IMR-90 (cell line): ENCODE measurements at regions not wholly inside any gene's neighbourhood (a gene's known extent, or its start where the extent isn't known, plus 50 kb on each side); places are given as distances from the start of the nearest gene placed in this dataset.
"Not testable (repeated sequence)": the region's sequence is repeated elsewhere in the genome, so short reads cannot be mapped to it uniquely, and the experiment has no call there.

ENCODE experiments used
- ATAC-seq: fragments of 200-7000 bp; cut with Tn5 transposase; 2 replicates; pipeline ENCODE4 v1.9.1; 2020; ENCODE audit warnings: low read depth, mild to moderate bottlenecking, moderate library complexity
- BruUV-seq: library from RNA; stranded (reverse); fragments of 400-500 nt; replicated peaks from 2 replicates; lab custom pipeline; 2021; lab: Mats Ljungman, UMichigan
- CTCF ChIA-PET: fragments of 300-600 bp; formaldehyde crosslinking; extraction: SDS; loops from one replicate; lab custom pipeline; 2021; ENCODE audit warnings: antibody characterized with exemption; lab: Yijun Ruan, JAX
- POLR2A ChIA-PET: fragments of 300-600 bp; sonication (Branson Sonifier 250); formaldehyde crosslinking; loops from one replicate; lab custom pipeline; 2022; ENCODE audit warnings: antibody characterized with exemption; ENCODE audit not compliant: unreplicated experiment; lab: Charles Lee
- DNase-seq: peaks from one replicate; pipeline ENCODE4 v3.0.0; 2013
- H2AFZ ChIP-seq: replicated peaks from 2 replicates; pipeline ENCODE3; 2013; ENCODE audit warnings: low read length, mild to moderate bottlenecking; ENCODE audit not compliant: poor library complexity
- H2AK5ac ChIP-seq: 2 replicates; pipeline ENCODE4 v1.6.1; 2013; ENCODE audit warnings: low read depth, low read length, inconsistent platforms
- H2AK9ac ChIP-seq: replicated peaks from 2 replicates; pipeline ENCODE3; 2013; ENCODE audit warnings: mild to moderate bottlenecking, low read depth, low read length, moderate library complexity; ENCODE audit not compliant: poor library complexity
- H2BK120ac ChIP-seq: 2 replicates; pipeline ENCODE4 v1.6.1; 2013; ENCODE audit warnings: low read depth, low read length, inconsistent platforms
- H2BK15ac ChIP-seq: 3 replicates; pipeline ENCODE4 v1.6.1; 2013; ENCODE audit warnings: low read depth, low read length, inconsistent platforms
- H2BK20ac ChIP-seq: 2 replicates; pipeline ENCODE4 v1.6.1; 2013; ENCODE audit warnings: low read depth, mild to moderate bottlenecking, inconsistent platforms, low read length, moderate library complexity
- H2BK5ac ChIP-seq: 2 replicates; pipeline ENCODE4 v1.6.1; 2013; ENCODE audit warnings: mild to moderate bottlenecking, low read depth, low read length, inconsistent platforms; ENCODE audit not compliant: poor library complexity, severe bottlenecking
- H3K14ac ChIP-seq: replicated peaks from 2 replicates; pipeline ENCODE4 v1.6.1; 2013; ENCODE audit warnings: low read depth, low read length, inconsistent platforms
- H3K18ac ChIP-seq: 2 replicates; pipeline ENCODE4 v1.6.1; 2013; ENCODE audit warnings: low read depth, low read length, control low read depth
- H3K23ac ChIP-seq: 2 replicates; pipeline ENCODE4 v1.6.1; 2013; ENCODE audit warnings: low read depth, low read length, inconsistent platforms
- H3K27ac ChIP-seq: 2 replicates; pipeline ENCODE4 v1.5.1; 2013; ENCODE audit warnings: mild to moderate bottlenecking, control low read depth, low read length; ENCODE audit not compliant: insufficient read depth
- H3K27me3 ChIP-seq: 2 replicates; pipeline ENCODE4 v1.6.1; 2013; ENCODE audit warnings: low read length; ENCODE audit not compliant: control insufficient read depth, insufficient read depth
- H3K36me3 ChIP-seq: 2 replicates; pipeline ENCODE4 v1.6.1; 2013; ENCODE audit warnings: low read length, mixed read lengths; ENCODE audit not compliant: control insufficient read depth, insufficient read depth
- H3K4ac ChIP-seq: 2 replicates; pipeline ENCODE4 v1.6.1; 2013; ENCODE audit warnings: low read depth, low read length, inconsistent platforms
- H3K4me1 ChIP-seq: 2 replicates; pipeline ENCODE4 v1.6.1; 2013; ENCODE audit warnings: low read length, mixed read lengths; ENCODE audit not compliant: control insufficient read depth, insufficient read depth
- H3K4me2 ChIP-seq: 2 replicates; pipeline ENCODE4 v1.6.1; 2013; ENCODE audit warnings: low read depth, mild to moderate bottlenecking, control low read depth, low read length, moderate library complexity
- H3K4me3 ChIP-seq: 2 replicates; pipeline ENCODE4 v1.5.1; 2013; ENCODE audit warnings: low read depth, mild to moderate bottlenecking, control low read depth, low read length, moderate library complexity; ENCODE audit not compliant: insufficient read depth
- H3K56ac ChIP-seq: 2 replicates; pipeline ENCODE4 v1.6.1; 2013; ENCODE audit warnings: low read length, inconsistent platforms; ENCODE audit not compliant: insufficient read depth; ENCODE audit errors: extremely low read depth
- H3K79me1 ChIP-seq, 2 experiments: 2 replicates each; pipeline ENCODE4 v1.6.1; 2013; ENCODE audit warnings: low read length in 2 of 2, inconsistent platforms in 1 of 2, low read depth in 1 of 2
- H3K9ac ChIP-seq: 2 replicates; pipeline ENCODE4 v1.6.1; 2013; ENCODE audit warnings: low read depth, low read length, control low read depth
- H3K9me1 ChIP-seq: 2 replicates; pipeline ENCODE4 v1.6.1; 2013; ENCODE audit warnings: low read length, inconsistent platforms; ENCODE audit not compliant: insufficient read depth
- H3K9me3 ChIP-seq: 2 replicates; pipeline ENCODE4 v1.6.1; 2013; ENCODE audit warnings: low read length; ENCODE audit not compliant: control insufficient read depth, insufficient read depth
- H4K20me1 ChIP-seq: 2 replicates; pipeline ENCODE4 v1.6.1; 2013; ENCODE audit warnings: low read length, inconsistent platforms; ENCODE audit not compliant: insufficient read depth
- H4K5ac ChIP-seq: 2 replicates; pipeline ENCODE4 v1.6.1; 2013; ENCODE audit warnings: mild to moderate bottlenecking, low read depth, low read length, control low read depth
- H4K8ac ChIP-seq, 2 experiments: 2 replicates each; pipeline ENCODE4 v1.6.1; 2013; ENCODE audit warnings: low read depth in 2 of 2, low read length in 2 of 2, control low read depth in 1 of 2, inconsistent platforms in 1 of 2
- H4K91ac ChIP-seq: 2 replicates; pipeline ENCODE4 v1.6.1; 2013; ENCODE audit warnings: low read depth, low read length, inconsistent platforms; ENCODE audit not compliant: insufficient read depth
- CEBPB ChIP-seq: IDR thresholded peaks from 2 replicates; pipeline ENCODE4 v1.6.1; 2012; ENCODE audit warnings: low read depth, low read length, improper control_type of control experiment
- RFX5 ChIP-seq: IDR thresholded peaks from 2 replicates; pipeline ENCODE4 v1.8.0; 2012; ENCODE audit warnings: low read depth, mild to moderate bottlenecking, low read length, moderate library complexity
- WGBS, 2 experiments: methylation state at CpG; one replicate each; pipeline versions ENCODE4 v1.1.5 to v1.1.7; 2013; ENCODE audit warnings: missing lambda C conversion rate in 2 of 2; ENCODE audit not compliant: insufficient read length in 1 of 2; ENCODE audit errors: extremely low coverage in 2 of 2; 5-methylcytosine and 5-hydroxymethylcytosine counted together
- dilution Hi-C: fragments of 300-500 bp; cut with HindIII; formaldehyde crosslinking; loops from one replicate; pipeline ENCODE4 v1.14.3; 2018; ENCODE audit warnings: low sequenced_read_pairs; ENCODE audit not compliant: unreplicated experiment
- in situ Hi-C: fragments of 300-500 bp; cut with MboI; formaldehyde crosslinking; loops from 3 replicates; pipeline ENCODE4 v1.14.3; 2019; ENCODE audit warnings: low sequenced_read_pairs, inconsistent platforms, mixed read lengths
- intact Hi-C: fragments of 100-400 bp; cut with micrococcal nuclease; formaldehyde crosslinking; loops from 2 replicates; pipeline ENCODE4 v1.10.0; 2022
- TF ChIP-seq, protein P1 (sequence below): conservative IDR thresholded peaks from 2 replicates; pipeline ENCODE4 v1.5.1; 2012; ENCODE audit warnings: mild to moderate bottlenecking, low read depth, low read length, improper control_type of control experiment

DNA sequence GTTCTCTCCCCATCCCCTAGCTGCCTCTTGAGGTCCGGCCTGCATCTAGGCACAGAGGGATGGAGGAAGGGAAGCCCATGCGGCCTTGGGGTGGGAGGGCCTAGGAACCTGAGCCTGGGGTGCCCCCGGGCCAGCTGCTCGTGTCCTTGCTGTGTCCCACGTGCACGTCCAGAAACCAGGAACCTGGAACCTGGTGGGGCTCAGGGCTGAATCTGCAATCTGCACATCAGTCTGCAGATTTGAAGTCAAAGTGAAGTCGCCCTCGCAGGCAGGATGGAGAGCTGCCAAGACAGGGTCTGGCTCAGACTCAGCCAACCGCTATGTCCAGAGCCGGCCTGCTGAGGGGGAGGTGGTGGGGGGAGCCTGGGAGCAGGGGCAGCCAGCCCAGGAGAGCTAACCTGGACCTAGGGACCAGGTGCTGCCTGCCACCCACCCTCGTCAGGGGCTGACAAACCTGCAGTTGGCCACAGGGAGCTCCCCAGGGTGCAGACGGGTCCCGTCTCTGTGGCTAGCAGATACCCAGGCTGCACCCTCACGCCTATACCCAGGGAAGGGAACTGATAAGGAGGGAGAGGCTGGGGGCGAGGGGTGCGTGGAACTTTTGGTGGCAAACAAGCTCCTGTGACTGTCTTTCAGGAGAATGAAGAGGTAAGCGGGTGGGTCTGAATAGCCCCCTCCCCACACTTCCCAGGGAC is 103.5 kb upstream of the SIMC1 start:
- Histone ChIP-seq H3K9ac (no peak overlapping the region), H3K4me1 (no peaks in the 10 kb centered on the region), H2AK9ac (no peak overlapping the region), H4K5ac (no peak overlapping the region), H4K8ac (no peak overlapping the region), H3K9me1 (no peaks in the 10 kb centered on the region), H2BK20ac (no peak overlapping the region), H3K4me2 (no peak overlapping the region), H3K18ac (no peak overlapping the region), H3K14ac (no peak overlapping the region), H2BK15ac (no peak overlapping the region), H3K27ac (no peak overlapping the region), H2AFZ (peak overlapping the region; percentile 10), H3K36me3 (no peaks in the 10 kb centered on the region), H2BK5ac (no peak overlapping the region), H3K56ac (no peak overlapping the region), H3K4me3 (no peak overlapping the region), H3K4ac (no peak overlapping the region), H4K91ac (no peak overlapping the region), H2AK5ac (no peak overlapping the region), H4K20me1 (no peaks in the 10 kb centered on the region), H3K27me3 (peaks cover 27% of the 10 kb centered on the region), H3K23ac (no peak overlapping the region), H2BK120ac (no peak overlapping the region), H3K79me1 (no peaks in the 10 kb centered on the region), H3K9me3 (no peaks in the 10 kb centered on the region; the same call in 1 of the 2 replicates)
- TF ChIP-seq CEBPB (no peak), RFX5 (no peak)
- TF ChIP-seq, protein P1, sequence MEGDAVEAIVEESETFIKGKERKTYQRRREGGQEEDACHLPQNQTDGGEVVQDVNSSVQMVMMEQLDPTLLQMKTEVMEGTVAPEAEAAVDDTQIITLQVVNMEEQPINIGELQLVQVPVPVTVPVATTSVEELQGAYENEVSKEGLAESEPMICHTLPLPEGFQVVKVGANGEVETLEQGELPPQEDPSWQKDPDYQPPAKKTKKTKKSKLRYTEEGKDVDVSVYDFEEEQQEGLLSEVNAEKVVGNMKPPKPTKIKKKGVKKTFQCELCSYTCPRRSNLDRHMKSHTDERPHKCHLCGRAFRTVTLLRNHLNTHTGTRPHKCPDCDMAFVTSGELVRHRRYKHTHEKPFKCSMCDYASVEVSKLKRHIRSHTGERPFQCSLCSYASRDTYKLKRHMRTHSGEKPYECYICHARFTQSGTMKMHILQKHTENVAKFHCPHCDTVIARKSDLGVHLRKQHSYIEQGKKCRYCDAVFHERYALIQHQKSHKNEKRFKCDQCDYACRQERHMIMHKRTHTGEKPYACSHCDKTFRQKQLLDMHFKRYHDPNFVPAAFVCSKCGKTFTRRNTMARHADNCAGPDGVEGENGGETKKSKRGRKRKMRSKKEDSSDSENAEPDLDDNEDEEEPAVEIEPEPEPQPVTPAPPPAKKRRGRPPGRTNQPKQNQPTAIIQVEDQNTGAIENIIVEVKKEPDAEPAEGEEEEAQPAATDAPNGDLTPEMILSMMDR = no peak
- CTCF ChIA-PET = no interaction called here
- WGBS, 2 experiments = 0% methylated on average over 4 of the region's 17 CpGs; no CpG with 5 or more reads in 1 of the 2 experiments
- ATAC-seq = no peak
- dilution Hi-C loops = no loop called here
- BruUV-seq = no TSS peak
- in situ Hi-C loops = no loop called here
- intact Hi-C loops = no loop called here
- no peak for DNase-seq
- POLR2A ChIA-PET = no interaction called here

DNA sequence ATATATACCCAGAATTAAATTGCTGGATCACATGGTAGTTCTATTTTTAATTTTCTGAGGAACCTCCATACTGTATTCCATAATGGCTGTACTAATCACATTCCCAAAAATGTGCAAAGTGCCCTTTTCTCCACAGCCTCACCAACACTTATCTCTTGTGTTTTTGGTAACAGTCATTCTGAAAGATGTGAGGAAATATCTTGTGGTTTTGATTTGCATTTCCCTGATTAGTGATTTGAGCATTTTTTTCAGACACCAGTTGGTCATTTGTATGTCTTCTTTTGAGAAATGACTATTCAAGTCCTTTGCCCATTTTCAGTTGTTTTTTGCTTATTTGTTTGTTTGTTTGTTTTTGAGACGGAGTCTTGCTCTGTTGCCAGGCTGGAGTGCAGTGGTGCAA is 98.1 kb upstream of the SIMC1 start:
- dilution Hi-C loops, intact Hi-C loops, H2BK20ac ChIP-seq, DNase-seq, H3K9me3 ChIP-seq, H2BK120ac ChIP-seq, H3K56ac ChIP-seq, POLR2A ChIA-PET, H2AFZ ChIP-seq, H3K23ac ChIP-seq, in situ Hi-C loops, H3K27ac ChIP-seq, H4K8ac ChIP-seq, H4K20me1 ChIP-seq, H2BK5ac ChIP-seq, H3K27me3 ChIP-seq, ATAC-seq, H3K4me2 ChIP-seq, H3K9me1 ChIP-seq, CTCF ChIA-PET, H3K36me3 ChIP-seq, H3K4me3 ChIP-seq, H3K79me1 ChIP-seq, H3K14ac ChIP-seq, BruUV-seq, H4K5ac ChIP-seq, H4K91ac ChIP-seq, H3K9ac ChIP-seq, H2BK15ac ChIP-seq, H2AK5ac ChIP-seq, H3K18ac ChIP-seq, H3K4ac ChIP-seq, H3K4me1 ChIP-seq, H2AK9ac ChIP-seq: not testable (repeated sequence)
- WGBS, 2 experiments = no CpG with 5 or more reads among the region's 1 CpG
